HG03558 (cell line): ENCODE measurements at regions not wholly inside any gene's neighbourhood (a gene's known extent, or its start where the extent isn't known, plus 50 kb on each side); places are given as distances from the start of the nearest gene placed in this dataset.
A peak's percentile ranks its signal among the peaks of the same experiment; 100 is the strongest.

ENCODE experiments used
- ATAC-seq: cut with Tn5 transposase; IDR thresholded peaks from one replicate; pipeline ENCODE4 v1.9.1; 2021; ENCODE audit warnings: moderate number of reproducible peaks; ENCODE audit not compliant: unreplicated experiment; ENCODE audit errors: extremely low read depth

- no peak for ATAC-seq
Observed at GRCh38 chr12:91361864-91362263, 179.2 kb upstream of the DCN start.

- ATAC-seq, result no peak
Observed at GRCh38 chr12:91357381-91357780, 174.8 kb upstream of the DCN start.

- no peak for ATAC-seq
Observed at GRCh38 chr12:91356405-91356804, 173.8 kb upstream of the DCN start.

- ATAC-seq, result peak; percentile 88
Observed at GRCh38 chr12:91355150-91356006, 172.8 kb upstream of the DCN start.

GRCh38 chr12:91353266-91353665 lies 170.6 kb upstream of the DCN start:
- ATAC-seq, result no peak

- no peak for ATAC-seq
Observed at GRCh38 chr12:91349476-91349875, 166.9 kb upstream of the DCN start.

- no peak for ATAC-seq
Observed at GRCh38 chr12:91347481-91348214, 165.0 kb upstream of the DCN start.

- no peak for ATAC-seq
Observed at GRCh38 chr12:91346827-91347226, 164.2 kb upstream of the DCN start.

GRCh38 chr12:91344408-91344807 lies 161.8 kb upstream of the DCN start:
- ATAC-seq, result no peak

- ATAC-seq, result no peak
Observed at GRCh38 chr12:91343010-91343409, 160.4 kb upstream of the DCN start.

- ATAC-seq, result no peak
Observed at GRCh38 chr12:91339106-91339505, 156.5 kb upstream of the DCN start.

GRCh38 chr12:91335699-91336098 lies 153.1 kb upstream of the DCN start:
- no peak for ATAC-seq

- no peak for ATAC-seq
Observed at GRCh38 chr12:91333966-91334365, 151.3 kb upstream of the DCN start.

GRCh38 chr12:91332302-91332701 lies 149.7 kb upstream of the DCN start:
- ATAC-seq, result no peak

- ATAC-seq, result no peak
Observed at GRCh38 chr12:91331371-91331770, 148.8 kb upstream of the DCN start.

- ATAC-seq, result no peak
Observed at GRCh38 chr12:91328451-91328850, 145.8 kb upstream of the DCN start.

GRCh38 chr12:91327889-91328288 lies 145.3 kb upstream of the DCN start:
- no peak for ATAC-seq

- ATAC-seq, result no peak
Observed at GRCh38 chr12:91327131-91327530, 144.5 kb upstream of the DCN start.

- ATAC-seq, result no peak
Observed at GRCh38 chr12:91326058-91327027, 143.7 kb upstream of the DCN start.

GRCh38 chr12:91320999-91321398 lies 138.4 kb upstream of the DCN start:
- ATAC-seq, result no peak
